ENCODE measurements at regions not wholly inside any gene's neighbourhood (a gene's known extent, or its start where the extent isn't known, plus 50 kb on each side); places are given as distances from the start of the nearest gene placed in this dataset.

DNA sequence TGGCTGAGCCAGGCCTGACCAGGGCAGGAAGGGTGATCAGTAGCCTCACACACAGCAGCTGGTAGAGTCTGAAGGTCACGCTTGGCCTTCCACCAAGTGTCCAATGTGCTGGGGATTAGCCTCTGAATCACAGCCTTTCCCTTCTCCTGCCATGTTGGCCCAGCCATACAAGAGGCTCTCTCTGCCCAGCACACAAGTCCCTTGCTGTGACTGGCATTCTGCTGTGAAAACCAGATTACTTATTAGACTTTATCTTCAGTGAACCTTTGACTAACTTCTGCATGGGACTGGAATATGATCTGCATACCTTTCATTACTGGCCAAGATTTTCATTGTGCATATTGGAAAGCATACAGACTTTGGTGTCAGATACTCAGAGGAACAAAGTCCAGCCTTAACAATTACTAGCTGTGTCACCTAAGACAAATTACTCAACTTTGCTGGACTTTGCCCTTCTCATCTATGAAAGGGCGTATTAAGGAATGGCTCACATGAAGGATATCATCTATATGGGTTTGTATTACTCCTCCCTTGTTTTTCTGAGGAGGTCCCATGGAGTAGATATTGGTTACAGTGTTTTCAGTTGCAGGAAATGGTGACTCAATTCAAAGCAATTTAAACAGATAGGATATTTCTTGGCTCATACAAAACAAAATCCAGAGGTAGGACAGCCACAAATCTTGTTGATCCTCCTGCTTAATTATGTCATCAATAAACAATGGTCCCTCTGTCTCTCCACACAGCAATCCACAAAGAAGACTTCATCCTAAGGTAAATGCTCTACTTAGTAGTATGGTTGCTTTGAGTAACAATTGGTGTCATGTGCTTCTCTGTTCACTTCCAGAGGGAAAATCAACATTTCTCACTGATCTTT lies 99.6 kb downstream of the DYRK2 start:
- Histone ChIP-seq H3K9ac (ENCODE audit: low read depth, low read length) (no peak overlapping the region), H3K4me1 (ENCODE audit: control insufficient read depth, insufficient read depth, low read length) (no peaks in the 10 kb centered on the region), H3K9me3 (ENCODE audit: control insufficient read depth, insufficient read depth, low read length) (no peaks in the 10 kb centered on the region), H3K27me3 (ENCODE audit: control insufficient read depth, insufficient read depth, low read length) (no peaks in the 10 kb centered on the region), H3K4me3 (ENCODE audit: low read depth, low read length) (no peak overlapping the region), H3K36me3 (ENCODE audit: control insufficient read depth, insufficient read depth, low read length) (no peaks in the 10 kb centered on the region)

DNA sequence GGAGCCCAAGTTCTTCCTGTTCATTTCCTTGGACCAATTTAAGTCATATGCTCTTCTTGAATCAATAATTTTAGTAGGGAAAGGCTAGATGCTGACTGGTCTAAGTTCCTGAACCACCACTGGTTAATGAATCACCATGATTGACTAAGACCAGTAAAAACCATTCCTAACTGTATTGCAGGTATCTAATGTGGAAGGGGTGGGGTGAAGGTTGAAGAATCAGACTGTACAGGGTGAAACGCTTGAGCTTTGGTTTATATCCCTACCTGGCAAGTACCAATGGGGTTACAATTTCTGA lies 100.1 kb downstream of the DYRK2 start:
- H3K36me3 ChIP-seq (ENCODE audit: control insufficient read depth, insufficient read depth, low read length): no peaks in the 10 kb centered on the region
- no peak overlapping the region for H3K4me3 ChIP-seq (ENCODE audit: low read depth, low read length)
- no peaks in the 10 kb centered on the region for H3K4me1 ChIP-seq (ENCODE audit: control insufficient read depth, insufficient read depth, low read length)
- no peaks in the 10 kb centered on the region for H3K9me3 ChIP-seq (ENCODE audit: control insufficient read depth, insufficient read depth, low read length)
- H3K27me3 ChIP-seq (ENCODE audit: control insufficient read depth, insufficient read depth, low read length): no peaks in the 10 kb centered on the region
- no peak overlapping the region for H3K9ac ChIP-seq (ENCODE audit: low read depth, low read length)

DNA sequence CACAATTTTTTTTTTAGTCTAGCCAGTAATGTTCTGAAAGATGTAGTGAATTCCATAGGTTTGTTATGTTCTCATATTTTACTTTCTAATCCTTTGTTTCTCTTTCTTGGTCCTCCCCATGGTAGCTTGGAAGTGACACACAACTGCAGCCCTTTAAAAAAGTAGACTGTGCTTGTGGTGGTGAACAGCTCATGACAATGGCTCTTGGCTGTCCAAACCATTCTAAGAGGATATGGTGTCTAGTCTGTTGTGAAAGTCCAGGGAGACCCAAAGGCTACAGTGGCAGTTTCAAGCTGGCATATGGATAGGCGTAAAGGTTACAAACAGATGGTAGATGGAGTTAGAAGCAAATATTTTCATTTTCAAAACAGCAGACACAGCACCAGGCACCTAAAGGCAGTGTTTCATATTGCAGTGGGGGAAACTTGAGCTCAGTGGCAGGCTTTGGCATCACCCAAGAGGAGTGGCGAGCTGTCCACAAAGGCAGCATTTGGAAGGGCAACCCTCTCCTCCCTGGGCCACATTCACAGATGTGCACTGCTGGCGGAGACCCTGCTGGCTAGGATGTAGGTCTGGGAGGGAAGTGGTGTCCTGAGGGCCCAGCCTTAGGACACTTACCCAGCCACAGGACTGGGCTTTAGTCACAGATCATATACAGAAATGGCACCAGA lies 102.1 kb downstream of the DYRK2 start:
- H3K9me3 ChIP-seq (ENCODE audit: control insufficient read depth, insufficient read depth, low read length): no peaks in the 10 kb centered on the region
- no peaks in the 10 kb centered on the region for H3K27me3 ChIP-seq (ENCODE audit: control insufficient read depth, insufficient read depth, low read length)
- no peaks in the 10 kb centered on the region for H3K36me3 ChIP-seq (ENCODE audit: control insufficient read depth, insufficient read depth, low read length)
- no peak overlapping the region for H3K4me3 ChIP-seq (ENCODE audit: low read depth, low read length)
- no peak overlapping the region for H3K9ac ChIP-seq (ENCODE audit: low read depth, low read length)
- no peaks in the 10 kb centered on the region for H3K4me1 ChIP-seq (ENCODE audit: control insufficient read depth, insufficient read depth, low read length)

DNA sequence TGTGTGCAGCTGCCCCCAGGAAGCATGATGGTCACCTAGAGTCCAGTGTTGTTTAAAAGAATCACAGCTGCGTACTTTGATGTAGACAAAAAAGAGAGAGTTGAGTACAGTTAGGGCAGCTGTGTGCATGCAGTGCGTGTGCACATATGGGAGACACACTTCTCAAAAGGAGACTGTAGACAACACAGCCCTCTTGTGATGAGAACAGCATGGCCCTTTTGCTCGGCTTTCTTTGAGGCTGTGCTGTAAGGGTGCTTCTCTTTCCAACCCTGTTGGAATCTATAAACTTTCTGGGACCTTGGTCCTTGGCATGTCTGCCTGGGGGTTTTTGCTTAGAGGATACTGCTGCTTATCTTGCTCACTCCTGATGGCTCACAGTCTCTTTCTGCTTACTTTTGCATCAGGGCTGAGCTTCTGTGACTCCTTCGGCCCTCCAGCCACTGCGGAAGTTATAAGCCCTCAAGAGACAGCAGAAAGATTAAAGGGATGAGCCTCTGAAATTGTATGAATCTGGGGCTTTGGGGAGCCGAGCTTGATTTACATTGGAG lies 102.9 kb downstream of the DYRK2 start:
- no peak overlapping the region for H3K4me3 ChIP-seq (ENCODE audit: low read depth, low read length)
- no peaks in the 10 kb centered on the region for H3K27me3 ChIP-seq (ENCODE audit: control insufficient read depth, insufficient read depth, low read length)
- H3K36me3 ChIP-seq (ENCODE audit: control insufficient read depth, insufficient read depth, low read length): no peaks in the 10 kb centered on the region
- no peaks in the 10 kb centered on the region for H3K9me3 ChIP-seq (ENCODE audit: control insufficient read depth, insufficient read depth, low read length)
- H3K9ac ChIP-seq (ENCODE audit: low read depth, low read length): no peak overlapping the region
- H3K4me1 ChIP-seq (ENCODE audit: control insufficient read depth, insufficient read depth, low read length): no peaks in the 10 kb centered on the region

DNA sequence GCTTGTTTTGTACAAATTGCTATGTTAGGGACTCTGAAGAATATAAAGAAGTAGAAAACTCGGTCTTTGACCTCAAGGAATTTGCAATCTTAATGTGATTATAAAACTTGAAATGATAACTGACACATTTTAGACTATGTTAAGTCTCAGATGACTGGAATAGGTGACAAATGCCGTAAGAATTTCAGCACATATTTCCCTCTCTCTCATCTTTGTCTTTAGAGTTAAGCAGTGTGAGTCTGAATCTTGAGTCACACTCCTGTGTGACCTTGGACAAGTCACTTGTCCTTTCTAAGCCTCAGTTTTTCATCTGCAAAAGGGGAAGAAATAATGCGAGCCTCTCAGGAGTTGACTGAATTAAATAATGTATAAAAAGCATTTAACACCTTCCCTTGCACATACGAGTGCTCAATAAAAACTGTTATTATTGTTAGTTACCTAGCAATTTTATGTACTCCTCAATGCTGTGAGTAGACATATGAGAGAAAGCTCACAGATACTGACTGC lies 103.7 kb downstream of the DYRK2 start:
- H3K4me1 ChIP-seq (ENCODE audit: control insufficient read depth, insufficient read depth, low read length): no peaks in the 10 kb centered on the region
- H3K4me3 ChIP-seq (ENCODE audit: low read depth, low read length): no peak overlapping the region
- H3K36me3 ChIP-seq (ENCODE audit: control insufficient read depth, insufficient read depth, low read length): no peaks in the 10 kb centered on the region
- H3K9ac ChIP-seq (ENCODE audit: low read depth, low read length): no peak overlapping the region
- no peaks in the 10 kb centered on the region for H3K9me3 ChIP-seq (ENCODE audit: control insufficient read depth, insufficient read depth, low read length)
- H3K27me3 ChIP-seq (ENCODE audit: control insufficient read depth, insufficient read depth, low read length): no peaks in the 10 kb centered on the region

DNA sequence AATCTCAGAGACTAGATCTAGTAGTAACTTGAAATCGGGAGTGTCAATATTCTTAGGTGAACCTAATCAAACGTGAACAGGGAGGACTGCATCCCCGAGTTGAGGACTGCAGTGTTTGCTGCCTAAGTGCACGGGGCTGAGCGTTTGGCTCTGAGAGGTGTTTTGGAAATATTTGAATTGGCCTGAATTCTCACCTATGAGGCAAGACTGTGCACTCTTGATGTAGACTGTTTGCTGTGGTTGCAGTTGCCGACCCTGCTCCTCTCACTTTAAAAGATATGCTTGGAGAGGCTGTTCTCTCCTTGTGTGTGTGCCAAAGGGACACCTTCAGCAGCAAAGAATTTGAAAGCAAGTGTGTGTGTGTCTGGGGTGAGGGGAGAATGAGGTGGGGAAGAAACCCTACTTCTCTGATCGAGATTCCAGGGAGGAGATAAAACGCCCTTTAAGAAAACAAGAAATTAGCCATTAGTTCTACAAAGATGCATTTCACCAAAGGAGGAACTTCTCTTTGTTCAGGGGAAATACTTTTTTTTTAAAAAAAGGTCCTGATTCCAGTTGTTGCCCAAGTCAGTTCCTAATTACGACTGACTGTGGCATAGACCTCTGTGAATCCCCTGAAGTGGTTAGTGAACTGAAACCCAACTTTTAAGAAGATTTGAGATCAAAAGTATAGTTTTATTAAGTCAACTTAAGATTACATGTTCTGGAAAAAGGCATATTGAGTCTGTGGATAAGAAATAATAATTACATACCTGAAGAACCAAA lies 106.6 kb downstream of the DYRK2 start:
- Histone ChIP-seq H3K9me3 (ENCODE audit: control insufficient read depth, insufficient read depth, low read length) (no peaks in the 10 kb centered on the region), H3K4me3 (ENCODE audit: low read depth, low read length) (no peak overlapping the region), H3K36me3 (ENCODE audit: control insufficient read depth, insufficient read depth, low read length) (no peaks in the 10 kb centered on the region), H3K27me3 (ENCODE audit: control insufficient read depth, insufficient read depth, low read length) (no peaks in the 10 kb centered on the region), H3K4me1 (ENCODE audit: control insufficient read depth, insufficient read depth, low read length) (no peaks in the 10 kb centered on the region), H3K9ac (ENCODE audit: low read depth, low read length) (no peak overlapping the region)

DNA sequence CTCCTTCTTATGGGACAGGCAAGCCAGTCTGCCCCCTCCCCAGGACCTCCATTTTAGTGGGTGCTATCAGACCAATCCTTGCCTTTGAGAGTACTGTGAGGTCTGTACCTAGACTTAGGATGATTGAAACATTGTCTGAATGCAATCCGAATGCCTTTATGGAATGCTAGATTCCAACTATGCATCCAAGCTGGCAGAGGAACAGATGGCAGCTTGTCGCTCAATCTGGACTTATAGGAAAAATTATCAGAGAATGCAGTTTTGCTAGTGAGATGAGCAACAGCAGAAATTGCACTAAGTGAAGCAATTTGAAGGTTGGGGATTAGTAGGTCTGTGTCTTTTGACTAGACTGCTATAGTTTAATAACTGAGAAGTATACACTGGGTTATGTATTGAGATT lies 109.1 kb downstream of the DYRK2 start:
- Histone ChIP-seq H3K4me1 (ENCODE audit: control insufficient read depth, insufficient read depth, low read length) (no peaks in the 10 kb centered on the region), H3K36me3 (ENCODE audit: control insufficient read depth, insufficient read depth, low read length) (no peaks in the 10 kb centered on the region), H3K4me3 (ENCODE audit: low read depth, low read length) (no peak overlapping the region), H3K9me3 (ENCODE audit: control insufficient read depth, insufficient read depth, low read length) (no peaks in the 10 kb centered on the region), H3K27me3 (ENCODE audit: control insufficient read depth, insufficient read depth, low read length) (no peaks in the 10 kb centered on the region), H3K9ac (ENCODE audit: low read depth, low read length) (no peak overlapping the region)

DNA sequence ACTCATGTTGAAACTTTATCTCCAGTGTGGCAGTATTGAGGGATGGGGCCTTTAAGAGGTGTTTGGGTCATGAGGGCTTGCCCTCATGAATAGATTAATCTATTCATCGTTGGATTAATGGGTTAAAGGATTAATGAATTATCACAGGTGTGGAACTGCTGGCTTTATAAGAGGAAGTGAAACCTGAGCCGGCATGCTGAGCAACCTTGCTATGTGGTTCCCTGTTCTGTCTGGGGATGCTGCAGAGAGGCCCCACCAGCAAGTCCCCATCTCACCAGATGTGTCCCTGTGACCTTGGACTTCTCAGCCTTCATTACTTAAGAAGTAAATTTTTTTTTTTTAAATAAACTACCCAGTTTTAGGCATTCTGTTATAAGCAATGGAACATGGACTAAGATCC lies 109.6 kb downstream of the DYRK2 start:
- Histone ChIP-seq H3K4me1 (ENCODE audit: control insufficient read depth, insufficient read depth, low read length) (no peaks in the 10 kb centered on the region), H3K9me3 (ENCODE audit: control insufficient read depth, insufficient read depth, low read length) (no peaks in the 10 kb centered on the region), H3K9ac (ENCODE audit: low read depth, low read length) (no peak overlapping the region), H3K27me3 (ENCODE audit: control insufficient read depth, insufficient read depth, low read length) (no peaks in the 10 kb centered on the region), H3K36me3 (ENCODE audit: control insufficient read depth, insufficient read depth, low read length) (no peaks in the 10 kb centered on the region), H3K4me3 (ENCODE audit: low read depth, low read length) (no peak overlapping the region)

DNA sequence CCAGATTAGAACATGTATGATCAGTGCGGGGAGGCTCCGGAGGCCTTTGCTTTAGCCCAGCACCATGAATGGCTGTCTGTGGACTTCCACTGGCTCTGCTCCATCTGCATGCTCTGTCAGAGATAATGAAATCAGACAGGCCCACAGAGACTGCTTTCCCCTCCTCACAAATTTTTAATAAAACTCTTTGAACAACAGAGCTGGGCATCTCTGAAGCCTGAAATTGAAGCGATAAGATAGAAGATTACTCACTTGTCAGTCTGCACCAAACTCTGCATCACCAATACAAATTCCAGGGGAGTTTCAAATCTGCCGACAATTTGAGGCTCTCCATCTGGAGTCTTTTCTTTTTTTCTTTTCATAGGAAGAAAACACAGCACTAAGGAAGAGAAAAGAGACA lies 110.0 kb downstream of the DYRK2 start:
- no peak overlapping the region for H3K4me3 ChIP-seq (ENCODE audit: low read depth, low read length)
- H3K4me1 ChIP-seq (ENCODE audit: control insufficient read depth, insufficient read depth, low read length): no peaks in the 10 kb centered on the region
- no peaks in the 10 kb centered on the region for H3K9me3 ChIP-seq (ENCODE audit: control insufficient read depth, insufficient read depth, low read length)
- H3K27me3 ChIP-seq (ENCODE audit: control insufficient read depth, insufficient read depth, low read length): no peaks in the 10 kb centered on the region
- H3K9ac ChIP-seq (ENCODE audit: low read depth, low read length): no peak overlapping the region
- no peaks in the 10 kb centered on the region for H3K36me3 ChIP-seq (ENCODE audit: control insufficient read depth, insufficient read depth, low read length)

DNA sequence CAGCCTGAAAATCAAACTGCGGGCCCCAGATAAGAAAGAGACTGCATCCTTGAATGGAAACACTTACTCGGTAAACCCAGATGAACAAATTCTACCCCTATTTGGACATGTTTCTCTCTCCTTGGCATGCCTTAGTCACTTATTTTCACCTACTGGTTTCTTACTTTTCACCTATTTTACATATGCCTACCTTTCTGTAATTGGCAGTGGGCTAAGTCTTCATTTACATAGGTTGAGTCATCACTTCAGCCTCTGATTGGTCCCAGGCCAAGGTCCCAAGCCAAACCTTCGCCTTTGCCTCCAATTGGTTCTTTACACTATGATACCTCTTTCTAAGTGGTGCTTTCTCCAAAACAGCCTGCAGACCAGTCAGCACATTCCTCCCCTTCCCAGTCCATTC lies 111.3 kb downstream of the DYRK2 start:
- Histone ChIP-seq H3K36me3 (ENCODE audit: control insufficient read depth, insufficient read depth, low read length) (no peaks in the 10 kb centered on the region), H3K4me1 (ENCODE audit: control insufficient read depth, insufficient read depth, low read length) (no peaks in the 10 kb centered on the region), H3K9ac (ENCODE audit: low read depth, low read length) (no peak overlapping the region), H3K4me3 (ENCODE audit: low read depth, low read length) (no peak overlapping the region), H3K27me3 (ENCODE audit: control insufficient read depth, insufficient read depth, low read length) (no peaks in the 10 kb centered on the region), H3K9me3 (ENCODE audit: control insufficient read depth, insufficient read depth, low read length) (no peaks in the 10 kb centered on the region)

DNA sequence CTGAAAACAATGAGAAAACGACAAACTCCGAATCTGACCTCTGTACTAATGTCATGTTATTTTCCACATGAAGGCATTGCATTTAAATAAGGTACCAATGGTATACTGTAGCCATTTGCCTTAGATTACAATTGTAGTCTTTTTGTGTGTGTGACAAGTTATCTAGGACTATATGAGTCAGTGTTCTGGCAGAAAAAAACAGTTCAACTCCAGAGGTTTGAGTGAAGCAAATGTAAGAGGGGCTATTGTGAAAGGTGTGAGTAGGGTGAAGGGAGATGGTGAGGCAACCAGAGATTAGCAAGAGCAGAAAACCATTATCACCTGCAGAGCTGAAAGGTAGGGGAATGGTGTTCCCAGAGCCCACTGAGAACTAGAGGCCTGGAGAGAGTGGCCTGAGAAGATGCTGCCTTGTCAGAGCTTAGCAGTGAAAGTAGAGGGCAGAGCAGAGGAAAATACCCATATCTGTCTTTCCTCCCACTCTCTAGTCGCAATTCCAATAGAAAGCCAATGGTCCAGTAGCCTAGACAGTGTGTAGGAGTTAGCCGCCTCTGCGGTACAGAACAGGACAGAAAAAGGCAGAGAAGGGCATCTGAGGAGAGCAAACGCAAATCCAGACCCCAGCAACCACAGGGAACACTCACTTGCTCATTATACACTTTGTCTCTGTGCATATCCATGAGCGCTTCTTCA lies 112.2 kb downstream of the DYRK2 start:
- Histone ChIP-seq H3K4me3 (ENCODE audit: low read depth, low read length) (no peak overlapping the region), H3K9me3 (ENCODE audit: control insufficient read depth, insufficient read depth, low read length) (no peaks in the 10 kb centered on the region), H3K27me3 (ENCODE audit: control insufficient read depth, insufficient read depth, low read length) (no peaks in the 10 kb centered on the region), H3K9ac (ENCODE audit: low read depth, low read length) (no peak overlapping the region), H3K36me3 (ENCODE audit: control insufficient read depth, insufficient read depth, low read length) (no peaks in the 10 kb centered on the region), H3K4me1 (ENCODE audit: control insufficient read depth, insufficient read depth, low read length) (no peaks in the 10 kb centered on the region)
